K562 (cell line): ENCODE measurements at regions not wholly inside any gene's neighbourhood (a gene's known extent, or its start where the extent isn't known, plus 50 kb on each side); places are given as distances from the start of the nearest gene placed in this dataset.
A peak's percentile ranks its signal among the peaks of the same experiment; 100 is the strongest.

Experiments
- CBFA2T2 ChIP-seq: fragments of 450-650 bp; conservative IDR thresholded peaks from 2 replicates; pipeline ENCODE4 v1.6.1; 2017; ENCODE audit warnings: mild to moderate bottlenecking
- CBFA2T3 ChIP-seq: fragments of 450-650 bp; IDR thresholded peaks from 2 replicates; pipeline ENCODE4 v1.6.1; 2017
- DACH1 ChIP-seq: fragments of 450-650 bp; IDR thresholded peaks from 2 replicates; pipeline ENCODE4 v1.6.1; 2018; ENCODE audit not compliant: partially characterized antibody
- HDAC8 ChIP-seq: fragments of 450-650 bp; IDR thresholded peaks from 2 replicates; pipeline ENCODE4 v1.6.1; 2016; ENCODE audit warnings: mild to moderate bottlenecking, missing genetic modification characterization, moderate library complexity, missing compliant biosample characterization
- HDGF ChIP-seq: fragments of 450-650 bp; IDR thresholded peaks from 2 replicates; pipeline ENCODE4 v1.6.1; 2016
- KHSRP ChIP-seq: fragments of 450-650 bp; IDR thresholded peaks from 2 replicates; pipeline ENCODE4 v1.6.1; 2017
- MAFK ChIP-seq: IDR thresholded peaks from 2 replicates; pipeline ENCODE4 v1.6.1; 2011; ENCODE audit warnings: low read length, improper control_type of control experiment
- MBD2 ChIP-seq: sonication (generic); IDR thresholded peaks from 2 replicates; pipeline ENCODE4 v1.6.1; 2016; ENCODE audit warnings: low read depth, borderline replicate concordance
- MEIS2 ChIP-seq: fragments of 450-650 bp; IDR thresholded peaks from 2 replicates; pipeline ENCODE4 v1.6.1; 2014; ENCODE audit warnings: mild to moderate bottlenecking; ENCODE audit not compliant: partially characterized antibody
- PKNOX1 ChIP-seq: fragments of 450-650 bp; IDR thresholded peaks from 2 replicates; pipeline ENCODE4 v1.6.1; 2016
- SMARCA4 ChIP-seq: fragments of 450-650 bp; IDR thresholded peaks from 2 replicates; pipeline ENCODE4 v1.6.1; 2016
- TFAP4 ChIP-seq: sonication (generic); formaldehyde crosslinking; IDR thresholded peaks from 2 replicates; pipeline ENCODE4 v1.8.0; 2022; ENCODE audit warnings: missing genetic modification reagents, mild to moderate bottlenecking, moderate library complexity, borderline replicate concordance
- TOE1 ChIP-seq, 2 experiments: fragments of 450-650 bp in 1 of 2; sonication (generic) in 1 of 2; formaldehyde crosslinking in 1 of 2; IDR thresholded peaks; 2 replicates each; pipeline versions ENCODE4 v1.7.1 to v1.8.0; 2016 to 2022; ENCODE audit warnings: borderline replicate concordance in 2 of 2, mild to moderate bottlenecking in 2 of 2, antibody characterized with exemption in 1 of 2, inconsistent platforms in 1 of 2, low read depth in 1 of 2, missing genetic modification reagents in 1 of 2, moderate library complexity in 1 of 2
- WHSC1 ChIP-seq: IDR thresholded peaks from one replicate; pipeline ENCODE4 v1.6.1; 2012; ENCODE audit warnings: low read length, control low read depth, inconsistent platforms
- ZBTB34 ChIP-seq: fragments of 250-450 bp; sonication (Bioruptor Pico); IDR thresholded peaks from 2 replicates; pipeline ENCODE4 v1.8.0; 2021; ENCODE audit warnings: mild to moderate bottlenecking, moderate library complexity
- ZBTB8A ChIP-seq: fragments of 450-650 bp; IDR thresholded peaks from 2 replicates; pipeline ENCODE4 v1.6.1; 2018; ENCODE audit warnings: mild to moderate bottlenecking, moderate library complexity; ENCODE audit not compliant: partially characterized antibody
- ZNF165 ChIP-seq: fragments of 250-450 bp; sonication (Bioruptor Pico); IDR thresholded peaks from 2 replicates; pipeline ENCODE4 v1.4.0; 2020; ENCODE audit warnings: borderline replicate concordance
- ZNF311 ChIP-seq: fragments of 250-450 bp; sonication (Bioruptor Pico); IDR thresholded peaks from 2 replicates; pipeline ENCODE4 v1.4.0; 2020; ENCODE audit warnings: mild to moderate bottlenecking, moderate library complexity
- ZNF655 ChIP-seq: fragments of 250-450 bp; sonication (Bioruptor Pico); IDR thresholded peaks from 2 replicates; pipeline ENCODE4 v1.5.0; 2021
- ZNF76 ChIP-seq: fragments of 250-450 bp; sonication (Bioruptor Pico); IDR thresholded peaks from 2 replicates; pipeline ENCODE4 v1.4.0; 2020; ENCODE audit warnings: mild to moderate bottlenecking, moderate library complexity, borderline replicate concordance
- ZZZ3 ChIP-seq: fragments of 450-650 bp; IDR thresholded peaks from 2 replicates; pipeline ENCODE4 v1.6.1; 2016; ENCODE audit warnings: antibody characterized with exemption, mild to moderate bottlenecking, moderate library complexity

- TF ChIP-seq MBD2 (no peak), CBFA2T3 (peak; percentile 88), TFAP4 (no peak), ZZZ3 (no peak), CBFA2T2 (peak; percentile 74), ZNF165 (CRISPR knock-in tag) (no peak), MEIS2 (peak; percentile 97), ZNF311 (no peak), ZNF76 (CRISPR knock-in tag) (no peak), KHSRP (no peak), PKNOX1 (peak; percentile 81), ZBTB34 (0 out of 2 replicates have a peak, but pooled peaks have one; percentile 69), HDGF (no peak), MAFK (no peak), TOE1 (IDR thresholded peaks at IDR 0.05; ENCODE audit: borderline replicate concordance) (no peak), TOE1 (CRISPR knock-in tag; IDR thresholded peaks at IDR 0.05; ENCODE audit: borderline replicate concordance, low read depth) (no peak), WHSC1 (no peak), ZBTB8A (no peak), SMARCA4 (peak; percentile 60), DACH1 (peak; percentile 19), ZNF655 (CRISPR knock-in tag) (no peak), HDAC8 (no peak)
Observed at GRCh38 chr3:144106970-144107369, 135.3 kb downstream of the DIPK2A start (continued).
